Progenitor cell of endocrine pancreas (in vitro differentiated cells): ENCODE measurements at regions not wholly inside any gene's neighbourhood (a gene's known extent, or its start where the extent isn't known, plus 50 kb on each side); places are given as distances from the start of the nearest gene placed in this dataset.

Source experiments
- DNase-seq: peaks from one replicate; pipeline ENCODE4 v3.0.0; 2021; ENCODE audit warnings: low spot score; ENCODE audit not compliant: unreplicated experiment
- H3K27ac Mint-ChIP-seq: 2 replicates; pipeline ENCODE4 v1.8.0; 2021; ENCODE audit warnings: mild to moderate bottlenecking, moderate library complexity, mixed read lengths
- H3K27me3 Mint-ChIP-seq: 2 replicates; pipeline ENCODE4 v1.8.0; 2021; ENCODE audit warnings: mixed read lengths
- H3K36me3 Mint-ChIP-seq: 2 replicates; pipeline ENCODE4 v1.8.0; 2022; ENCODE audit warnings: mixed read lengths; ENCODE audit not compliant: insufficient read depth
- H3K4me1 Mint-ChIP-seq: 2 replicates; pipeline ENCODE4 v1.8.0; 2021; ENCODE audit warnings: low read depth, mixed read lengths
- H3K4me3 Mint-ChIP-seq: 2 replicates; pipeline ENCODE4 v1.8.0; 2021; ENCODE audit warnings: low read depth, mild to moderate bottlenecking, moderate library complexity, mixed read lengths
- H3K9me3 Mint-ChIP-seq: 2 replicates; pipeline ENCODE4 v1.8.0; 2021; ENCODE audit warnings: low read depth, mixed read lengths
- CTCF ChIP-seq: fragments of 200-600 bp; sonication (generic); IDR thresholded peaks from one replicate; pipeline ENCODE4 v1.5.0; 2021; ENCODE audit warnings: antibody characterized with exemption, mild to moderate bottlenecking; ENCODE audit not compliant: unreplicated experiment

DNA sequence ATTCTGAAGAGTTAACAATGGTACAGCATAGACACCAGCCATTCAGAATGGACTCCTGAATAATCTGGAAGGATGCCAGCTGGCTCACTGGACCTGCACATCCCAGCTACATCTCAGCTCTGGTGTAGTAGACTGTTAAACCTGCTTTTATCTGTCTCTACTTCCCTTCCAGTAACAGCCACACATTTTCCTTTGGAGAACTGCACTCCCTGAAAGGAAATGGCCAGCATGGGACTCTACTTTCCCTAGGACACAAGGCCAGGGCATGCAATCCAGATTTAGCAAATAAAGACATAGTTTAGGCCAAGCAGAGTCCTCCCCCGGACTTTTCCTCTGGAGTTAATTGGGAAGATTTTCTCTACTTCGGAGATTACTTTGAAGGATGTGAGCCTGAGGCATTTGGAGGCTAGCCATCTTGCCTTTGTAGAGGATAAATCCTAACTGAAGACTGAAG, 82.7 kb upstream of the TCF12 start:
- no peak for TF ChIP-seq CTCF
- no peaks in the 10 kb centered on the region for H3K27me3 Mint-ChIP-seq
- no peak for DNase-seq
- no peaks in the 10 kb centered on the region for H3K36me3 Mint-ChIP-seq
- peaks cover 7% of the 10 kb centered on the region for H3K9me3 Mint-ChIP-seq
- H3K4me1 Mint-ChIP-seq = peaks cover 11% of the 10 kb centered on the region
- no peak overlapping the region for H3K27ac Mint-ChIP-seq
- H3K4me3 Mint-ChIP-seq = no peak overlapping the region

DNA sequence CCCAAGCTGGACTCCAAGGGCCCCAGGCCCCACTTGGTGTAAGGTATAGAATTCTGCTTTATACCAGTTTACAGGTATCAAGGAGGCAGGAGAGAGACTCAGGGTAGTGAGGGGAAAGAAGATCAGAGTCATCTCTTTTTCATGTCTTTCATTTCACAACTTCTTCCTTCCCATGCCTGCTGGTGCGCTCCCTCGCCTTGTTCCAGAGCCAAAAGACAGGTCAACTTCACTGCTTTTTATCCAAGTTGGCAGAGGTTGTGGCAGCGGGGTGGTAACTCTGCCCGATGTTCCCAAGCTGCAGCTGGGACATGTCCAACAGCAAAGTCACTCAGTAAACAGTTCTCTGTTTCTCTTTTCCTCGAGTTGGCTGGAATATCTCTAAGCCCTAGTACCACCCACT, 86.3 kb upstream of the TCF12 start:
- Mint-ChIP-seq H3K27ac (no peak overlapping the region), H3K36me3 (no peaks in the 10 kb centered on the region), H3K27me3 (no peaks in the 10 kb centered on the region), H3K4me1 (peaks cover 12% of the 10 kb centered on the region), H3K4me3 (no peak overlapping the region), H3K9me3 (no peaks in the 10 kb centered on the region)
- TF ChIP-seq CTCF = no peak
- no peak for DNase-seq

GRCh38 chr15:56831467-56832005, 86.9 kb upstream of the TCF12 start:
- H3K27me3 Mint-ChIP-seq = no peaks in the 10 kb centered on the region
- no peaks in the 10 kb centered on the region for H3K36me3 Mint-ChIP-seq
- H3K4me1 Mint-ChIP-seq = peaks cover 12% of the 10 kb centered on the region
- H3K9me3 Mint-ChIP-seq = no peaks in the 10 kb centered on the region
- H3K27ac Mint-ChIP-seq = no peak overlapping the region
- no peak overlapping the region for H3K4me3 Mint-ChIP-seq
- DNase-seq = no peak
- TF ChIP-seq CTCF = no peak

- Mint-ChIP-seq H3K4me1 (no peaks in the 10 kb centered on the region), H3K27me3 (no peaks in the 10 kb centered on the region), H3K27ac (no peak overlapping the region), H3K4me3 (no peak overlapping the region), H3K9me3 (no peaks in the 10 kb centered on the region), H3K36me3 (no peaks in the 10 kb centered on the region)
- DNase-seq = no peak
- TF ChIP-seq CTCF = no peak
Measured at GRCh38 chr15:56824175-56824574, 90.9 kb upstream of the ZNF280D start.

GRCh38 chr15:56821721-56822425, 88.6 kb upstream of the ZNF280D start:
- no peaks in the 10 kb centered on the region for H3K4me1 Mint-ChIP-seq
- no peaks in the 10 kb centered on the region for H3K27me3 Mint-ChIP-seq
- H3K36me3 Mint-ChIP-seq = no peaks in the 10 kb centered on the region
- H3K27ac Mint-ChIP-seq = no peak overlapping the region
- DNase-seq = peak; percentile 43
- peak; percentile 74 for TF ChIP-seq CTCF
- H3K9me3 Mint-ChIP-seq = no peaks in the 10 kb centered on the region
- no peak overlapping the region for H3K4me3 Mint-ChIP-seq
